ENCODE measurements at regions not wholly inside any gene's neighbourhood (a gene's known extent, or its start where the extent isn't known, plus 50 kb on each side); places are given as distances from the start of the nearest gene placed in this dataset.

- DNase-seq (ENCODE audit: low read depth in 2 of 3, low spot score in 2 of 3): no peak
Measured at GRCh38 chr6:139855671-139856311, 481.3 kb upstream of the CITED2 start.

GRCh38 chr6:139853302-139853992, 479.0 kb upstream of the CITED2 start:
- DNase-seq (ENCODE audit: low read depth in 2 of 3, low spot score in 2 of 3): no peak

GRCh38 chr6:139852488-139853140, 478.2 kb upstream of the CITED2 start:
- no peak for DNase-seq (ENCODE audit: low read depth in 2 of 3, low spot score in 2 of 3)

GRCh38 chr6:139852067-139852466, 477.6 kb upstream of the CITED2 start:
- no peak for DNase-seq (ENCODE audit: low read depth in 2 of 3, low spot score in 2 of 3)

- DNase-seq (ENCODE audit: low read depth in 2 of 3, low spot score in 2 of 3): no peak
Measured at GRCh38 chr6:139851206-139851605, 476.8 kb upstream of the CITED2 start.

GRCh38 chr6:139850512-139850911, 476.1 kb upstream of the CITED2 start:
- no peak for DNase-seq (ENCODE audit: low read depth in 2 of 3, low spot score in 2 of 3)

GRCh38 chr6:139847457-139847813, 473.0 kb upstream of the CITED2 start:
- DNase-seq (ENCODE audit: low read depth in 2 of 3, low spot score in 2 of 3): no peak

GRCh38 chr6:139846538-139847456, 472.3 kb upstream of the CITED2 start:
- no peak for DNase-seq (ENCODE audit: low read depth in 2 of 3, low spot score in 2 of 3)

GRCh38 chr6:139844907-139845306, 470.5 kb upstream of the CITED2 start:
- DNase-seq (ENCODE audit: low read depth in 2 of 3, low spot score in 2 of 3): no peak

- DNase-seq (ENCODE audit: low read depth in 2 of 3, low spot score in 2 of 3): no peak
Measured at GRCh38 chr6:139841794-139842215, 467.4 kb upstream of the CITED2 start.

GRCh38 chr6:139839506-139840156, 465.2 kb upstream of the CITED2 start:
- DNase-seq (ENCODE audit: low read depth in 2 of 3, low spot score in 2 of 3): no peak

GRCh38 chr6:139834232-139834631, 459.8 kb upstream of the CITED2 start:
- no peak for DNase-seq (ENCODE audit: low read depth in 2 of 3, low spot score in 2 of 3)

GRCh38 chr6:139833592-139833991, 459.1 kb upstream of the CITED2 start:
- no peak for DNase-seq (ENCODE audit: low read depth in 2 of 3, low spot score in 2 of 3)

GRCh38 chr6:139832493-139833305, 458.3 kb upstream of the CITED2 start:
- no peak for DNase-seq (ENCODE audit: low read depth in 2 of 3, low spot score in 2 of 3)

- DNase-seq (ENCODE audit: low read depth in 2 of 3, low spot score in 2 of 3): no peak
Measured at GRCh38 chr6:139829576-139829975, 455.1 kb upstream of the CITED2 start.

- no peak for DNase-seq (ENCODE audit: low read depth in 2 of 3, low spot score in 2 of 3)
Measured at GRCh38 chr6:139828751-139829519, 454.5 kb upstream of the CITED2 start.

- DNase-seq (ENCODE audit: low read depth in 2 of 3, low spot score in 2 of 3): no peak
Measured at GRCh38 chr6:139825935-139826374, 451.5 kb upstream of the CITED2 start.

GRCh38 chr6:139824864-139825263, 450.4 kb upstream of the CITED2 start:
- DNase-seq (ENCODE audit: low read depth in 2 of 3, low spot score in 2 of 3): no peak

GRCh38 chr6:139823808-139824126, 449.3 kb upstream of the CITED2 start:
- no peak for DNase-seq (ENCODE audit: low read depth in 2 of 3, low spot score in 2 of 3)
